GM12875 (cell line): ENCODE measurements at regions not wholly inside any gene's neighbourhood (a gene's known extent, or its start where the extent isn't known, plus 50 kb on each side); places are given as distances from the start of the nearest gene placed in this dataset.

Experiments used
- H3K4me3 ChIP-seq: one replicate; pipeline ENCODE4 v1.5.1; 2011; ENCODE audit warnings: low read depth, low read length, control low read depth
- CTCF ChIP-seq: IDR thresholded peaks from 2 replicates; pipeline ENCODE4 v1.5.1; 2011; ENCODE audit warnings: low read depth, mild to moderate bottlenecking, control low read depth, inconsistent platforms, low read length, moderate library complexity, borderline replicate concordance; ENCODE audit not compliant: insufficient read depth

GRCh38 chr2:34475156-34475555, 876.1 kb upstream of the FAM98A start:
- H3K4me3 ChIP-seq = no peak overlapping the region
- no peak for TF ChIP-seq CTCF

GRCh38 chr2:34474646-34475045, 875.5 kb upstream of the FAM98A start:
- TF ChIP-seq CTCF = no peak

GRCh38 chr2:34447097-34447496, 848.0 kb upstream of the FAM98A start:
- no peak overlapping the region for H3K4me3 ChIP-seq
- no peak for TF ChIP-seq CTCF

More at GRCh38 chr2:34474646-34475045, 875.5 kb upstream of the FAM98A start:
- no peak overlapping the region for H3K4me3 ChIP-seq

- no peak overlapping the region for H3K4me3 ChIP-seq
- no peak for TF ChIP-seq CTCF
Measured at GRCh38 chr2:34423301-34423700, 824.2 kb upstream of the FAM98A start.

GRCh38 chr2:34419856-34420255, 820.8 kb upstream of the FAM98A start:
- no peak overlapping the region for H3K4me3 ChIP-seq
- TF ChIP-seq CTCF = no peak

- no peak overlapping the region for H3K4me3 ChIP-seq
- no peak for TF ChIP-seq CTCF
Measured at GRCh38 chr2:34416856-34417255, 817.8 kb upstream of the FAM98A start.

- no peak for TF ChIP-seq CTCF
- no peak overlapping the region for H3K4me3 ChIP-seq
Measured at GRCh38 chr2:34414856-34415255, 815.8 kb upstream of the FAM98A start.
